Renal cortex interstitium (tissue), 11 donors: ENCODE measurements at regions not wholly inside any gene's neighbourhood (a gene's known extent, or its start where the extent isn't known, plus 50 kb on each side); places are given as distances from the start of the nearest gene placed in this dataset.
"Not testable (repeated sequence)": the region's sequence is repeated elsewhere in the genome, so short reads cannot be mapped to it uniquely, and the experiment has no call there.

ENCODE experiments used
- DNase-seq, 11 donors: peaks; one replicate each; pipeline ENCODE4 v3.0.0-alpha.2; 2013; ENCODE audit warnings: low read depth in 9 of 11, low spot score in 4 of 11; ENCODE audit errors: extremely low read depth in 1 of 11

- DNase-seq: not testable (repeated sequence)
Observed at GRCh38 chr20:25761046-25761445, 64.4 kb upstream of the ZNF337 start.

GRCh38 chr20:25750765-25751696, 54.4 kb upstream of the ZNF337 start:
- DNase-seq: peak; percentile 8 to 51 (median 22)

GRCh38 chr20:25750220-25750764, 53.6 kb upstream of the ZNF337 start:
- DNase-seq: no peak

- no peak for DNase-seq
Observed at GRCh38 chr20:25749649-25750048, 53.0 kb upstream of the ZNF337 start.
